ENCODE measurements at regions not wholly inside any gene's neighbourhood (a gene's known extent, or its start where the extent isn't known, plus 50 kb on each side); places are given as distances from the start of the nearest gene placed in this dataset.

DNA sequence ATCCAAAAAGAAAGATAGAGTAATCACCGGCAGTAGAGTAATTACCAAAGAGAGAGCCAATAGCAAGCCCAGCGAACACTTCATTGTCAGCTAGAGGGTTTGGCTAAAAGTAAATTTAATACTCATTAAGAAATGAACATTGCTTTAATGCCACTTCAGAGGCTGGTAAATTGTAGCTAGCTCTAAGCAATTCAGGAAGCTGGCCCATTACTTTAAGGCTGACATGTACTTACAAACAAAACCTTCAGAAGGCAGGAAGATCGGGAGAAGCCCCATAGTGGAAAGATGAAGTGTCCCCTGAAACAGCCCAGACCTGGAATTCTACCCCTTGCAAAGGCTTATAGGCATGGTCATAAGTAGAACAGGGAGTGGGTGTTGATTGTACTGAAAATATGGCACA is 396.6 kb upstream of the ID4 start:
- TF ChIP-seq, protein P1, sequence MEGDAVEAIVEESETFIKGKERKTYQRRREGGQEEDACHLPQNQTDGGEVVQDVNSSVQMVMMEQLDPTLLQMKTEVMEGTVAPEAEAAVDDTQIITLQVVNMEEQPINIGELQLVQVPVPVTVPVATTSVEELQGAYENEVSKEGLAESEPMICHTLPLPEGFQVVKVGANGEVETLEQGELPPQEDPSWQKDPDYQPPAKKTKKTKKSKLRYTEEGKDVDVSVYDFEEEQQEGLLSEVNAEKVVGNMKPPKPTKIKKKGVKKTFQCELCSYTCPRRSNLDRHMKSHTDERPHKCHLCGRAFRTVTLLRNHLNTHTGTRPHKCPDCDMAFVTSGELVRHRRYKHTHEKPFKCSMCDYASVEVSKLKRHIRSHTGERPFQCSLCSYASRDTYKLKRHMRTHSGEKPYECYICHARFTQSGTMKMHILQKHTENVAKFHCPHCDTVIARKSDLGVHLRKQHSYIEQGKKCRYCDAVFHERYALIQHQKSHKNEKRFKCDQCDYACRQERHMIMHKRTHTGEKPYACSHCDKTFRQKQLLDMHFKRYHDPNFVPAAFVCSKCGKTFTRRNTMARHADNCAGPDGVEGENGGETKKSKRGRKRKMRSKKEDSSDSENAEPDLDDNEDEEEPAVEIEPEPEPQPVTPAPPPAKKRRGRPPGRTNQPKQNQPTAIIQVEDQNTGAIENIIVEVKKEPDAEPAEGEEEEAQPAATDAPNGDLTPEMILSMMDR (IDR thresholded peaks at IDR 0.05 in 2 of 3, conservative IDR thresholded peaks at IDR 0.05 in 1 of 3; ENCODE audit: insufficient read depth in 2 of 3, low read depth in 1 of 3, low read length in 3 of 3): no peak
- TF ChIP-seq MEF2A (IDR thresholded peaks at IDR 0.05; ENCODE audit: control insufficient read depth, low read depth, low read length) (no peak), TGIF2 (CRISPR knock-in tag; IDR thresholded peaks at IDR 0.05) (no peak), RCOR1 (IDR thresholded peaks at IDR 0.05; ENCODE audit: borderline replicate concordance in 1 of 2, low read depth in 2 of 2, low read length in 2 of 2) (no peak), ARNT (IDR thresholded peaks at IDR 0.05) (no peak), TAF1 (IDR thresholded peaks at IDR 0.05; ENCODE audit: control insufficient read depth, extremely low read depth, insufficient read depth, low read length, severe bottlenecking) (no peak), NFIC (IDR thresholded peaks at IDR 0.05) (no peak), BRD4 (IDR thresholded peaks at IDR 0.05) (no peak), NR2C1 (IDR thresholded peaks at IDR 0.05) (no peak), NR2C1 (tag; IDR thresholded peaks at IDR 0.05) (no peak), JUND (IDR thresholded peaks at IDR 0.05; ENCODE audit: borderline replicate concordance, low read depth, low read length) (no peak), JUND (tag; IDR thresholded peaks at IDR 0.05; ENCODE audit: borderline replicate concordance, low read depth, low read length) (no peak)
- TF ChIP-seq, protein P2, sequence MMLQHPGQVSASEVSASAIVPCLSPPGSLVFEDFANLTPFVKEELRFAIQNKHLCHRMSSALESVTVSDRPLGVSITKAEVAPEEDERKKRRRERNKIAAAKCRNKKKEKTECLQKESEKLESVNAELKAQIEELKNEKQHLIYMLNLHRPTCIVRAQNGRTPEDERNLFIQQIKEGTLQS (IDR thresholded peaks at IDR 0.05): no peak
- TF ChIP-seq, protein P2 (CRISPR knock-in tag; conservative IDR thresholded peaks at IDR 0.05): no peak
- TF ChIP-seq, protein P3, sequence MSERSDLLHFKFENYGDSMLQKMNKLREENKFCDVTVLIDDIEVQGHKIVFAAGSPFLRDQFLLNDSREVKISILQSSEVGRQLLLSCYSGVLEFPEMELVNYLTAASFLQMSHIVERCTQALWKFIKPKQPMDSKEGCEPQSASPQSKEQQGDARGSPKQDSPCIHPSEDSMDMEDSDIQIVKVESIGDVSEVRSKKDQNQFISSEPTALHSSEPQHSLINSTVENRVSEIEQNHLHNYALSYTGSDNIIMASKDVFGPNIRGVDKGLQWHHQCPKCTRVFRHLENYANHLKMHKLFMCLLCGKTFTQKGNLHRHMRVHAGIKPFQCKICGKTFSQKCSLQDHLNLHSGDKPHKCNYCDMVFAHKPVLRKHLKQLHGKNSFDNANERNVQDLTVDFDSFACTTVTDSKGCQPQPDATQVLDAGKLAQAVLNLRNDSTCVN (CRISPR knock-in tag; IDR thresholded peaks at IDR 0.05): no peak
